ENCODE measurements at regions not wholly inside any gene's neighbourhood (a gene's known extent, or its start where the extent isn't known, plus 50 kb on each side); places are given as distances from the start of the nearest gene placed in this dataset.

GRCh38 chr5:116935561-116936162 lies 361.0 kb upstream of the SEMA6A start:
- no peaks in the 10 kb centered on the region for H3K9me3 Mint-ChIP-seq
- no peaks in the 10 kb centered on the region for H3K36me3 Mint-ChIP-seq (ENCODE audit: insufficient read depth)
- DNase-seq (ENCODE audit: low spot score in 2 of 2) (no peak), ATAC-seq (replicated peaks; ENCODE audit: extremely low read depth, poor library complexity, severe bottlenecking) (no peak)
- H3K27me3 Mint-ChIP-seq = no peaks in the 10 kb centered on the region
- no peak overlapping the region for H3K4me3 Mint-ChIP-seq
- H3K4me1 Mint-ChIP-seq = no peaks in the 10 kb centered on the region
- no peak overlapping the region for H3K27ac Mint-ChIP-seq (ENCODE audit: low read depth)

DNA sequence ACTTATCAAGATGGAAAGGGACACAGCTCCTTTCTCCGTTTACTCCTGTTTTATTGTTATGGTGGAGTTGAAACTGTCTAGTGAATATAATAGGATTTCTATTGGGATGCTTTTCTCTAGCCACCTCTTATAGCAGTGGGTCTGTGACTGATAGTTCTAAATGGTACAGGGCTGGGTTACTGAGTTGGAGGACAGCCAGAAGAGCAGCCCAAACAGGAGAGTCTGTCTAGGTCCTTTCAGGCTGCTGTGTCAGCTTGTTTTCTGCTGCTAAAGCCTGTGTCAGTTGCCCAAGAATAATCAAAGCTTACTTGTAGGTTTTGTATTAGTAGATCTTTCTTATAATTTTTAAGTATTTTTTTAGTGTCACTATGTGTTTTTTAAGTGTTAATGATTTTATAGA lies 356.0 kb upstream of the SEMA6A start:
- ATAC-seq (replicated peaks; ENCODE audit: extremely low read depth, poor library complexity, severe bottlenecking) = no peak

GRCh38 chr5:116923344-116923743 lies 348.7 kb upstream of the SEMA6A start:
- Mint-ChIP-seq H3K4me1 (no peaks in the 10 kb centered on the region), H3K9me3 (no peaks in the 10 kb centered on the region), H3K27ac (ENCODE audit: low read depth) (no peak overlapping the region), H3K4me3 (no peak overlapping the region), H3K36me3 (ENCODE audit: insufficient read depth) (no peaks in the 10 kb centered on the region), H3K27me3 (peaks cover 9% of the 10 kb centered on the region)
- no peak for ATAC-seq (replicated peaks; ENCODE audit: extremely low read depth, poor library complexity, severe bottlenecking)
- no peak for DNase-seq (ENCODE audit: low spot score in 2 of 2)

More for the DNA sequence above, 356.0 kb upstream of the SEMA6A start:
- no peaks in the 10 kb centered on the region for H3K4me1 Mint-ChIP-seq
- no peak overlapping the region for H3K4me3 Mint-ChIP-seq
- no peak for DNase-seq (ENCODE audit: low spot score in 2 of 2)
- no peaks in the 10 kb centered on the region for H3K36me3 Mint-ChIP-seq (ENCODE audit: insufficient read depth)
- no peak overlapping the region for H3K27ac Mint-ChIP-seq (ENCODE audit: low read depth)
- no peaks in the 10 kb centered on the region for H3K27me3 Mint-ChIP-seq
- H3K9me3 Mint-ChIP-seq = no peaks in the 10 kb centered on the region

DNA sequence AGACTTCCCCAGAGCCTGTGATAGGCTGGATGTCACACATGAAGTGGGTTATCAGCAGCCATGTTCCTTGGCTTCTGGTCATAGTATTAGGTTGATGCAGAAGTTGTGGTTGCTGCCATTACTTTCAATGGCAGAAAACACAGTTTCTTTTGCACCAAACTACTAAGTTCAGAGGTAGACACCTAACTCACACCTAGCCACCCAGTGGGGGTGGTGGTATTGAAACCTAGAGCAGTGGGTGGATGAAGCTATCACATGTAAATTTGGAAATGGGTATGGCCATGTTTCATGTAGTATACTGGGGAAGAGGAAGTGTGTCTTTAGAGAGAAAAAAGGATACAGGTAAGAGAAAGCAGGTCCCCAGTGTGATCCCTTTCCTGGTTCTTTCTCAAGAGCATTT lies 347.9 kb upstream of the SEMA6A start:
- ATAC-seq (replicated peaks; ENCODE audit: extremely low read depth, poor library complexity, severe bottlenecking) (no peak), DNase-seq (ENCODE audit: low spot score in 2 of 2) (no peak)
- no peaks in the 10 kb centered on the region for H3K4me1 Mint-ChIP-seq
- no peaks in the 10 kb centered on the region for H3K36me3 Mint-ChIP-seq (ENCODE audit: insufficient read depth)
- peaks cover 9% of the 10 kb centered on the region for H3K27me3 Mint-ChIP-seq
- peaks cover 6% of the 10 kb centered on the region for H3K9me3 Mint-ChIP-seq
- no peak overlapping the region for H3K4me3 Mint-ChIP-seq
- no peak overlapping the region for H3K27ac Mint-ChIP-seq (ENCODE audit: low read depth)

GRCh38 chr5:116914869-116915504 lies 340.4 kb upstream of the SEMA6A start:
- DNase-seq (ENCODE audit: low spot score in 2 of 2) = no peak
- H3K4me1 Mint-ChIP-seq = no peaks in the 10 kb centered on the region
- H3K4me3 Mint-ChIP-seq = no peak overlapping the region
- no peaks in the 10 kb centered on the region for H3K27me3 Mint-ChIP-seq
- peaks cover 6% of the 10 kb centered on the region for H3K9me3 Mint-ChIP-seq
- no peak for ATAC-seq (replicated peaks; ENCODE audit: extremely low read depth, poor library complexity, severe bottlenecking)
- H3K36me3 Mint-ChIP-seq (ENCODE audit: insufficient read depth) = no peaks in the 10 kb centered on the region
- no peak overlapping the region for H3K27ac Mint-ChIP-seq (ENCODE audit: low read depth)

DNA sequence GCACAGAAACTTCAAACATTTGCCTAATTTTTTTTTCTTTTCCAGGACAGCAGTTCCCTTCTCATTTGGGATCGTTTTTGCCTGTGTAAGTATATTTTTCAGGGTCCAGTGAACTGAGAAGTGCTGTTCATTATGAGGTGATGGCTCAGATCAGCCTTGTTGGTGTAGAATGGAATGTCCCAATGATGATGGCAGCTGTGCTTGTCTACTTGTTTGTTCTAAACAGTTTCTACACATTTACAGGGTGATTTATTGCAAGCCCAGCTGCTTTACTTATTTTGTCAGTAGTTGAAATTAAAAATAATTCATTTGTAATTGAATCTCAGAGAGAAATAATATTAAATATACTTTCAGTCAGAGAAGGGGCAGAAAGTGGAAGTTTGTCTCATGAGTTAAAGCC lies 337.6 kb upstream of the SEMA6A start:
- DNase-seq (ENCODE audit: low spot score in 2 of 2) (no peak), ATAC-seq (replicated peaks; ENCODE audit: extremely low read depth, poor library complexity, severe bottlenecking) (no peak)
- Mint-ChIP-seq H3K36me3 (ENCODE audit: insufficient read depth) (no peaks in the 10 kb centered on the region), H3K9me3 (no peaks in the 10 kb centered on the region), H3K4me3 (no peak overlapping the region), H3K27me3 (no peaks in the 10 kb centered on the region), H3K4me1 (no peaks in the 10 kb centered on the region), H3K27ac (ENCODE audit: low read depth) (no peak overlapping the region)

DNA sequence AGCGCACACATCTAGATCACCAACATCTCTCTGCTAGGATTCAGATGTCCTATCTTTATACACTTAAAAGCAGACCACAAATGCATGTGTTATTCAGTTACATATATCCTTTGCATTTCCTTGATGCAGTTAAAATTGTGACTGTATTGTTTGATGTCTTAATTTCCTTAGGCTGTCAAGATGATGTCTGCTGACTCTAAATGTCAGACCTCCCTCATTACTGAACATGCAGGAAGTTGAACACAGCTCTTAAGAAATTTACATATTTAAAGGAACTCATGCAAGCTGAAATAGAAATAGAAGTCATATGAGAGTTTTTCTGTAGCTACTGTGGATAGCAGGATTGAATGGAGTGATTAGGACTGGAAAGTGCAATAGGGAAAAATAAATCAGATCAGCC lies 336.5 kb upstream of the SEMA6A start:
- H3K4me3 Mint-ChIP-seq = no peak overlapping the region
- H3K36me3 Mint-ChIP-seq (ENCODE audit: insufficient read depth) = no peaks in the 10 kb centered on the region
- no peaks in the 10 kb centered on the region for H3K27me3 Mint-ChIP-seq
- H3K9me3 Mint-ChIP-seq = no peaks in the 10 kb centered on the region
- H3K4me1 Mint-ChIP-seq = no peaks in the 10 kb centered on the region
- no peak for ATAC-seq (replicated peaks; ENCODE audit: extremely low read depth, poor library complexity, severe bottlenecking)
- H3K27ac Mint-ChIP-seq (ENCODE audit: low read depth) = no peak overlapping the region
- DNase-seq (ENCODE audit: low spot score in 2 of 2) = no peak

DNA sequence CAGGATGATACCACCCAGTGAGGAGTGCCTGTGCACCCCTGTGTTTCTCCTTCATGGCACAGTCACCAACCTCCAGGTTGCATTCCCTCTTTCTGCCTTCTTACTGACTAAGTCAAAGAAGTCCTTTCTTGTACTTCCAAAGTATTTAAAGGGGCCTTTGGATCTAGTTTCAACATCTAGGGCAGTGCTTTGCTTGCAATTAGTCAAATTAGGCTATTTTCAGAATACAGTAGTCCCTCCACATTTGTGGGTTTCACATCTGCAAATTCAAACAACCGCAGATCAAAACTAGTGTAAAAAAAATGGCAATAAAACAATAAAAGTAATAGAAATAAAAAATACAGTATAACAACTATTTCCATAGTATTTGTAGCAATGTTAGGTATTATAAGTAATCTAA lies 333.9 kb upstream of the SEMA6A start:
- Mint-ChIP-seq H3K4me1 (no peaks in the 10 kb centered on the region), H3K36me3 (ENCODE audit: insufficient read depth) (no peaks in the 10 kb centered on the region), H3K9me3 (no peaks in the 10 kb centered on the region), H3K27me3 (no peaks in the 10 kb centered on the region), H3K4me3 (no peak overlapping the region), H3K27ac (ENCODE audit: low read depth) (no peak overlapping the region)
- DNase-seq (ENCODE audit: low spot score in 2 of 2) (no peak), ATAC-seq (replicated peaks; ENCODE audit: extremely low read depth, poor library complexity, severe bottlenecking) (no peak)

DNA sequence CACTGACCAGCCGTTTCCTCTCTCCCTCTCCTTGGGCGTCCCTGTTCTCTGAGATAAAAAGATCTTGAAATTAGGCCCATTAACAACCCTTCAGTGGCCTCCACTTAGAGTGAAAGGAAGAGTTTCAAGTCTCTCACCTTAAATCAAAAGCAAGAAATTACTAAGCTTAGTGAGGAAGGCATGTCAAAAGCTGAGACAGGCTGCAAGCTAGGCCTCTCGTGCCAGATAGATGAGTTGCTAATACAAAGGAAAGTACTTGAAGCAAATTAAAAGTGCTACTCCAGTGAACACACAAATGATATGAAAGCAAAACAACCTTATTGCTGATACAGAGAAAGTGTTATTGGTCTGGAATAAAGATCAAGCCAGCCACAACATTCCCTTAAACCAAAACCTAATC lies 331.3 kb upstream of the SEMA6A start:
- Mint-ChIP-seq H3K36me3 (ENCODE audit: insufficient read depth) (no peaks in the 10 kb centered on the region), H3K4me1 (no peaks in the 10 kb centered on the region), H3K9me3 (peaks cover 6% of the 10 kb centered on the region), H3K27ac (ENCODE audit: low read depth) (no peak overlapping the region), H3K27me3 (no peaks in the 10 kb centered on the region), H3K4me3 (no peak overlapping the region)
- ATAC-seq (replicated peaks; ENCODE audit: extremely low read depth, poor library complexity, severe bottlenecking) (no peak), DNase-seq (ENCODE audit: low spot score in 2 of 2) (no peak)

DNA sequence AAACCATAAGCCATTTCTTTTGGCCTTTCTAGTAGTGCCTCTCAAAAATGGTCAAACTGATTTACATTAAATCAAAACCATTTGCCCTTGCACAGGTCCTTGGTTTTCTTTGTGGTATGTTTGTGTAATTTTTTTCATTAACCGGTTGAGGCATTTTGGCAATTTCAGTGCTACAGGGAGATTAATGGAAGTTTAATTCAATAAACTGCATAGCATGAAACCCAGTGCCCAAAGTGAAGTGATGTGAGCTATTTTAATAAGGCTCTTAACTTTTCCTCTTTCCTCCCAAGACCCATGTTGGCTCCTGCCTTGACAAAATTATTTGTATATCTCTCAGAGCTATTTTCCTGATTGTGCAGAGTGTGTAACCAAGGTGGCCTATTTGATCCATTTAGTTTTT lies 326.2 kb upstream of the SEMA6A start:
- DNase-seq (ENCODE audit: low spot score in 2 of 2) (no peak), ATAC-seq (replicated peaks; ENCODE audit: extremely low read depth, poor library complexity, severe bottlenecking) (no peak)
- H3K4me3 Mint-ChIP-seq = no peak overlapping the region
- H3K36me3 Mint-ChIP-seq (ENCODE audit: insufficient read depth) = no peaks in the 10 kb centered on the region
- no peaks in the 10 kb centered on the region for H3K27me3 Mint-ChIP-seq
- H3K9me3 Mint-ChIP-seq = peaks cover 6% of the 10 kb centered on the region
- H3K27ac Mint-ChIP-seq (ENCODE audit: low read depth) = no peak overlapping the region
- H3K4me1 Mint-ChIP-seq = no peaks in the 10 kb centered on the region

DNA sequence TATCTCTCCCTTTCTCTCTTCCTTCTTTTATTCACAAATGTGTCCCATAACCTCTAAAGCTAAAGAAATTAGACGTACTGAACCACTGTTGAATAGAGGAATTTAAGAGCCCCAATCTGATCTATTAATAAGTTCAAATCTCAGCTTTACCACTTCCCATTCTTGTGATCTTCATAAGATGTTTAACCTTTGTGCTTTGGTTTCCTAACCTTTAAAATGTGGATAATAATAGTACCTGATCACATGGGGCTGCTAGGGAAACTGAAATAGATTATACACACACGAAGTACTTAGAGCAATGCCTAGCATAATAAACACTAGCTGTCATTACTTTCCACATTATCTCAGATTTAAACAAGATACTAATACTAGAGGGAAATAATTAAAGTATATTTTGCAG lies 324.3 kb upstream of the SEMA6A start:
- no peak for DNase-seq (ENCODE audit: low spot score in 2 of 2)
- Mint-ChIP-seq H3K9me3 (peaks cover 6% of the 10 kb centered on the region), H3K4me3 (no peak overlapping the region), H3K4me1 (no peaks in the 10 kb centered on the region), H3K36me3 (ENCODE audit: insufficient read depth) (no peaks in the 10 kb centered on the region), H3K27ac (ENCODE audit: low read depth) (no peak overlapping the region), H3K27me3 (no peaks in the 10 kb centered on the region)
- no peak for ATAC-seq (replicated peaks; ENCODE audit: extremely low read depth, poor library complexity, severe bottlenecking)

GRCh38 chr5:116897291-116897690 lies 322.7 kb upstream of the SEMA6A start:
- H3K27ac Mint-ChIP-seq (ENCODE audit: low read depth) = no peak overlapping the region
- H3K4me3 Mint-ChIP-seq = no peak overlapping the region
- no peak for DNase-seq (ENCODE audit: low spot score in 2 of 2)
- no peaks in the 10 kb centered on the region for H3K4me1 Mint-ChIP-seq
- H3K9me3 Mint-ChIP-seq = peaks cover 6% of the 10 kb centered on the region
- H3K27me3 Mint-ChIP-seq = no peaks in the 10 kb centered on the region
- no peaks in the 10 kb centered on the region for H3K36me3 Mint-ChIP-seq (ENCODE audit: insufficient read depth)
- ATAC-seq (replicated peaks; ENCODE audit: extremely low read depth, poor library complexity, severe bottlenecking) = no peak

GRCh38 chr5:116896001-116896400 lies 321.4 kb upstream of the SEMA6A start:
- Mint-ChIP-seq H3K27me3 (no peaks in the 10 kb centered on the region), H3K4me3 (no peak overlapping the region), H3K36me3 (ENCODE audit: insufficient read depth) (no peaks in the 10 kb centered on the region), H3K4me1 (no peaks in the 10 kb centered on the region), H3K27ac (ENCODE audit: low read depth) (no peak overlapping the region), H3K9me3 (peaks cover under 1% of the 10 kb centered on the region)
- ATAC-seq (replicated peaks; ENCODE audit: extremely low read depth, poor library complexity, severe bottlenecking) = no peak
- no peak for DNase-seq (ENCODE audit: low spot score in 2 of 2)
